PFSK-1 (cell line): ENCODE measurements at regions not wholly inside any gene's neighbourhood (a gene's known extent, or its start where the extent isn't known, plus 50 kb on each side); places are given as distances from the start of the nearest gene placed in this dataset.

Source experiments
- FOXP2 ChIP-seq: optimal IDR thresholded peaks from 2 replicates; pipeline ENCODE3; 2011; ENCODE audit warnings: borderline replicate concordance, control low read depth, inconsistent platforms; ENCODE audit not compliant: insufficient read depth; ENCODE audit errors: extremely low read length, extremely low read depth
- POLR2AphosphoS5 ChIP-seq: IDR thresholded peaks from 2 replicates; pipeline ENCODE4 v1.6.1; 2012; ENCODE audit warnings: low read depth, mild to moderate bottlenecking, control low read depth, low read length, moderate library complexity
- REST ChIP-seq, 2 experiments: IDR thresholded peaks; 2 replicates each; pipeline versions ENCODE4 v1.6.1 to v1.8.0; 2011 to 2012; ENCODE audit warnings: low read depth in 2 of 2, low read length in 2 of 2, control low read depth in 1 of 2, inconsistent platforms in 1 of 2, mild to moderate bottlenecking in 1 of 2, moderate library complexity in 1 of 2; ENCODE audit not compliant: insufficient read depth in 1 of 2
- SIN3A ChIP-seq: IDR thresholded peaks from 2 replicates; pipeline ENCODE4 v1.6.1; 2012; ENCODE audit warnings: mild to moderate bottlenecking, low read length, moderate library complexity, borderline replicate concordance; ENCODE audit not compliant: insufficient read depth
- TAF1 ChIP-seq: IDR thresholded peaks from 2 replicates; pipeline ENCODE4 v1.6.1; 2012; ENCODE audit warnings: low read length, control low read depth, borderline replicate concordance; ENCODE audit not compliant: insufficient read depth

DNA sequence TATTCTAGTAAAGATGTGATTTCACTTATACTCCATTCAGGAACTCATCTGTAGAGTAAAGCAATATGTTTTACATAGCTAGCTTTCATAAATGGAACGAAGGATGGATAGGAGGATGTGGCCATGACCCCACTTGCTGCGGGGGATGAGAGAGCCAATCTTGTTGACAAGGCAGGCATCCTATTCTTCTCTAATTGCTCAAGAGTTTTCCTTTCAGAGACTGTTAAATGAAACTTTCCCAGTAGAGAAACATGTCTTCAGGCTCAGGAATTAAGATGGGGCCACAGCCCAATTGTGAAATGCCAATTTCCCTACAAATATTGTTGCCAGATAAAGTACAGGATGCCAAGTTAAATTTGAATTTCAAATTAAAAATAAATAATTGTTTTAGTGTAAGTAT is 196.2 kb upstream of the TUT7 start:
- TF ChIP-seq POLR2AphosphoS5 = no peak
- TF ChIP-seq TAF1 = no peak
- TF ChIP-seq FOXP2 = no peak
- TF ChIP-seq SIN3A = no peak
- no peak for TF ChIP-seq REST (IDR thresholded peaks at IDR 0.05; ENCODE audit: insufficient read depth in 1 of 2, low read depth in 2 of 2, low read length in 2 of 2)

GRCh38 chr9:86549920-86550319 is 195.7 kb upstream of the TUT7 start:
- TF ChIP-seq TAF1 (no peak), REST (IDR thresholded peaks at IDR 0.05; ENCODE audit: insufficient read depth in 1 of 2, low read depth in 2 of 2, low read length in 2 of 2) (no peak), POLR2AphosphoS5 (no peak), SIN3A (no peak), FOXP2 (no peak)

- TF ChIP-seq FOXP2 (no peak), POLR2AphosphoS5 (no peak), SIN3A (no peak), REST (IDR thresholded peaks at IDR 0.05; ENCODE audit: insufficient read depth in 1 of 2, low read depth in 2 of 2, low read length in 2 of 2) (0 out of 4 replicates have a peak, but pooled peaks of 1 of the 2 experiments have one; percentile 13), TAF1 (no peak)
These were observed 195.2 kb upstream of the TUT7 start for GRCh38 chr9:86549401-86549811.

DNA sequence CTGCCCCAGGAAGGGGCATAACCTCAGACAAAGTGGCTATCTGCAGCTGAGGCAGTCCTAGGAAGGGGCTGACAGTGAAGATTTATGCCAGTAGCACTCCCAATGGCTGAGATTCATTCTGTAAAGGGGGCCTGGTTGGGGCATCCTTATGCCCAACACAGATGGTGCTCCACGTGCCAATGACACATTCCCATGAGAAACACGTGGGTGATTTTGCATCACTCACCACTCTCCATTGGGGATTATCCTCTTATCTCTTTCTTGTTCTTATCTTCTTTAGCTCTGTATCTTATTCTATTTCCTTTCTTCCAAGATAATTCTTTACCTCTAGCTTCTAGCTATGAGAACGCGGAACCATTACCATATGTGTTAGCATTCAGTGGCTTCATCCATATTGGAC is 194.0 kb upstream of the TUT7 start:
- TF ChIP-seq FOXP2 (no peak), TAF1 (no peak), REST (IDR thresholded peaks at IDR 0.05; ENCODE audit: insufficient read depth in 1 of 2, low read depth in 2 of 2, low read length in 2 of 2) (no peak), POLR2AphosphoS5 (no peak), SIN3A (no peak)

- TF ChIP-seq POLR2AphosphoS5 = no peak
These were observed 193.4 kb upstream of the TUT7 start for GRCh38 chr9:86547571-86547970.
